ENCODE measurements at regions not wholly inside any gene's neighbourhood (a gene's known extent, or its start where the extent isn't known, plus 50 kb on each side); places are given as distances from the start of the nearest gene placed in this dataset.
A peak's percentile ranks its signal among the peaks of the same experiment; 100 is the strongest.

DNA sequence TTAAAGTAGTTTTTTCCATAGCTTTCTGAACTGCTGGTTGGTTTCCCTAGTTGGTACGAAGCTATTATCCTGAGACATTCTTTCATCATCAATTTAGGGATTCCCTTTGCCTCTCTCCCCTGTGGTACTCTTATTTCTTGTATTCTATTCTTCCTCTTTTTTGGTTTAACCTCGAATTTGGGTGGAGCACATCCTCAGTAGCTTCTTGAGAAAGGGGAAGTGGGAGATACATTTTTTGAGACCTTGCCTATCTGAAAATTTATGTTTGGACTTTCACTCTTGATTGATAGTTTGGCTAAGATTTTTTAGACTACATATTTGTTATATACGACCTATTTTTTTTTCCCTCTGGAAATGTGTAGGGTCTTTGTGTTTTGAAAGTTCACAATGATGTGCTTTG lies 121.7 kb upstream of the ZBED5 start:
- no peak for DNase-seq (ENCODE audit: low spot score)
- Histone ChIP-seq H3K79me2 (ENCODE audit: low read depth) (no peaks in the 10 kb centered on the region), H3K9ac (no peak overlapping the region), H3K27me3 (no peaks in the 10 kb centered on the region), H3K36me3 (no peaks in the 10 kb centered on the region), H3K4me1 (no peaks in the 10 kb centered on the region), H3F3A (ENCODE audit: low read depth) (no peaks in the 10 kb centered on the region), H3K4me2 (no peak overlapping the region), H3K27ac (no peak overlapping the region), H2AFZ (replicated peaks) (no peak overlapping the region), H3K4me3 (no peak overlapping the region), H4K20me1 (ENCODE audit: low read depth) (no peaks in the 10 kb centered on the region), H3K9me3 (ENCODE audit: low read depth) (no peaks in the 10 kb centered on the region)
- H3K4me3 Mint-ChIP-seq, result no peak overlapping the region
- peaks cover 2% of the 10 kb centered on the region for H3K9me3 Mint-ChIP-seq
- no peak overlapping the region for H3K27ac Mint-ChIP-seq
- TF ChIP-seq EZH2phosphoT487 (IDR thresholded peaks at IDR 0.05), result no peak
- TF ChIP-seq EZH2 (IDR thresholded peaks at IDR 0.05), result no peak
- TF ChIP-seq, protein P1, sequence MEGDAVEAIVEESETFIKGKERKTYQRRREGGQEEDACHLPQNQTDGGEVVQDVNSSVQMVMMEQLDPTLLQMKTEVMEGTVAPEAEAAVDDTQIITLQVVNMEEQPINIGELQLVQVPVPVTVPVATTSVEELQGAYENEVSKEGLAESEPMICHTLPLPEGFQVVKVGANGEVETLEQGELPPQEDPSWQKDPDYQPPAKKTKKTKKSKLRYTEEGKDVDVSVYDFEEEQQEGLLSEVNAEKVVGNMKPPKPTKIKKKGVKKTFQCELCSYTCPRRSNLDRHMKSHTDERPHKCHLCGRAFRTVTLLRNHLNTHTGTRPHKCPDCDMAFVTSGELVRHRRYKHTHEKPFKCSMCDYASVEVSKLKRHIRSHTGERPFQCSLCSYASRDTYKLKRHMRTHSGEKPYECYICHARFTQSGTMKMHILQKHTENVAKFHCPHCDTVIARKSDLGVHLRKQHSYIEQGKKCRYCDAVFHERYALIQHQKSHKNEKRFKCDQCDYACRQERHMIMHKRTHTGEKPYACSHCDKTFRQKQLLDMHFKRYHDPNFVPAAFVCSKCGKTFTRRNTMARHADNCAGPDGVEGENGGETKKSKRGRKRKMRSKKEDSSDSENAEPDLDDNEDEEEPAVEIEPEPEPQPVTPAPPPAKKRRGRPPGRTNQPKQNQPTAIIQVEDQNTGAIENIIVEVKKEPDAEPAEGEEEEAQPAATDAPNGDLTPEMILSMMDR (IDR thresholded peaks at IDR 0.05), result no peak
- no peaks in the 10 kb centered on the region for H3K36me3 Mint-ChIP-seq
- no peaks in the 10 kb centered on the region for H3K27me3 Mint-ChIP-seq (ENCODE audit: insufficient read depth, low read depth)
- H3K4me1 Mint-ChIP-seq, result peaks cover 14% of the 10 kb centered on the region

DNA sequence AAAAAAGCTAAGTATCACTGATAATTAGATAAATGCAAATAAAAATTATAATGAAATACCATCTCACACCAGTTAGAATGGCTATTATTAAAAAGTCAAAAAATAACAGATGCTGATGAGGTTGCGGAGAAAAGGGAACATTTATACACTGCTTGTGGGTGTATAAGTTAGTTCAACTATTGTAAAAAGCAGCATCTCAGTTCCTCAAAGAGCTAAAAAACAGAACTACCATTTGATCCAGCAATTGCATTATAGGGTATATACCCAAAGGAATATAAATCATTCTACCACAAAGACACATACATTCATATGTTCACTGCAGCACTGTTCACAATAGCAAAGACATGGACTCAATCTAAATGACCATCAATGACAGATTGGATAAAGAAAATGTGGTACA lies 120.3 kb upstream of the ZBED5 start:
- H3K9me3 ChIP-seq (ENCODE audit: low read depth), result no peaks in the 10 kb centered on the region
- H3K27me3 ChIP-seq, result no peaks in the 10 kb centered on the region
- H3K27ac ChIP-seq, result no peak overlapping the region
- no peaks in the 10 kb centered on the region for H3K36me3 ChIP-seq
- no peak overlapping the region for H3K4me3 ChIP-seq
- H3K4me2 ChIP-seq, result no peak overlapping the region
- H3K79me2 ChIP-seq (ENCODE audit: low read depth), result no peaks in the 10 kb centered on the region
- H3K36me3 Mint-ChIP-seq, result no peaks in the 10 kb centered on the region
- H3K4me1 ChIP-seq, result peaks cover 6% of the 10 kb centered on the region
- no peak overlapping the region for H3K4me3 Mint-ChIP-seq
- H3F3A ChIP-seq (ENCODE audit: low read depth), result no peaks in the 10 kb centered on the region
- no peak overlapping the region for H3K9ac ChIP-seq
- peaks cover 2% of the 10 kb centered on the region for H3K9me3 Mint-ChIP-seq
- H3K27ac Mint-ChIP-seq, result no peak overlapping the region
- no peak overlapping the region for H2AFZ ChIP-seq (replicated peaks)
- H3K4me1 Mint-ChIP-seq, result peaks cover 21% of the 10 kb centered on the region
- no peaks in the 10 kb centered on the region for H3K27me3 Mint-ChIP-seq (ENCODE audit: insufficient read depth, low read depth)
- H4K20me1 ChIP-seq (ENCODE audit: low read depth), result no peaks in the 10 kb centered on the region
- DNase-seq (ENCODE audit: low spot score), result no peak
- TF ChIP-seq, protein P1 (IDR thresholded peaks at IDR 0.05), result no peak
- TF ChIP-seq EZH2phosphoT487 (IDR thresholded peaks at IDR 0.05), result no peak
- no peak for TF ChIP-seq EZH2 (IDR thresholded peaks at IDR 0.05)

DNA sequence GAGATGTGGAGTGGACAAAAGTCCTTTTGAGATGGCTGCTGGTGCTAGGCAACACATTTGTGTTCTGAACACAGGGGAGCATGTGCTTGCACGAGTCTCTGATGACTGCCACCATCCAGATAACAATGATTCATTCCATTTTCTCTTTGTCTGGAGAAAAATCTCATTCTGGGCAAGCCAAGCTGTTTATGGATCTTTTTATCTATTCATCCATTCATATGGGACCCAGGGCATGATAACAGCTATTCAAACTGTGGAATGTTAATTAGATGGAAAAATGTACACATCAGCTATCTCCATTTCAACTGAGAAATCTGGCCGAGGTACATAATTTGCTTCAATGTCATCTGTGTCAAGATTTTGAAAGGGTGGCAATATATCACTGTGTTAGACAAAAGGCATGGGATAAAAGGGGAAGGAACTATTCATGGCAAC lies 117.5 kb upstream of the ZBED5 start:
- Histone ChIP-seq H3K4me1 (peaks cover 7% of the 10 kb centered on the region), H3F3A (ENCODE audit: low read depth) (no peaks in the 10 kb centered on the region), H3K4me3 (no peak overlapping the region), H2AFZ (replicated peaks) (no peak overlapping the region), H3K79me2 (ENCODE audit: low read depth) (no peaks in the 10 kb centered on the region), H4K20me1 (ENCODE audit: low read depth) (no peaks in the 10 kb centered on the region), H3K36me3 (no peaks in the 10 kb centered on the region), H3K27ac (no peak overlapping the region), H3K9me3 (ENCODE audit: low read depth) (no peaks in the 10 kb centered on the region), H3K27me3 (no peaks in the 10 kb centered on the region), H3K9ac (no peak overlapping the region), H3K4me2 (no peak overlapping the region)
- Mint-ChIP-seq H3K9me3 (peaks cover 2% of the 10 kb centered on the region), H3K4me1 (peaks cover 25% of the 10 kb centered on the region), H3K27ac (peak overlapping the region; percentile 1), H3K27me3 (ENCODE audit: insufficient read depth, low read depth) (no peaks in the 10 kb centered on the region), H3K36me3 (no peaks in the 10 kb centered on the region), H3K4me3 (no peak overlapping the region)
- DNase-seq (ENCODE audit: low spot score), result no peak
- TF ChIP-seq, protein P1 (IDR thresholded peaks at IDR 0.05), result no peak
- TF ChIP-seq EZH2 (IDR thresholded peaks at IDR 0.05), result no peak
- no peak for TF ChIP-seq EZH2phosphoT487 (IDR thresholded peaks at IDR 0.05)
